LNCaP clone FGC (cell line): ENCODE measurements at regions not wholly inside any gene's neighbourhood (a gene's known extent, or its start where the extent isn't known, plus 50 kb on each side); places are given as distances from the start of the nearest gene placed in this dataset.
"Not testable (repeated sequence)": the region's sequence is repeated elsewhere in the genome, so short reads cannot be mapped to it uniquely, and the experiment has no call there.

Source experiments
- DNase-seq: peaks from one replicate; pipeline ENCODE4 v3.0.0-alpha.2; 2011; ENCODE audit warnings: low read depth
- H3K4me3 ChIP-seq: 2 replicates; pipeline ENCODE4 v1.5.1; 2011; ENCODE audit warnings: mild to moderate bottlenecking, low read depth, low read length, control low read depth
- TF ChIP-seq, protein P1 (sequence below): IDR thresholded peaks from 2 replicates; pipeline ENCODE4 v1.5.1; 2012; ENCODE audit warnings: mild to moderate bottlenecking; ENCODE audit not compliant: control insufficient read depth, insufficient read depth; ENCODE audit errors: extremely low read depth

DNA sequence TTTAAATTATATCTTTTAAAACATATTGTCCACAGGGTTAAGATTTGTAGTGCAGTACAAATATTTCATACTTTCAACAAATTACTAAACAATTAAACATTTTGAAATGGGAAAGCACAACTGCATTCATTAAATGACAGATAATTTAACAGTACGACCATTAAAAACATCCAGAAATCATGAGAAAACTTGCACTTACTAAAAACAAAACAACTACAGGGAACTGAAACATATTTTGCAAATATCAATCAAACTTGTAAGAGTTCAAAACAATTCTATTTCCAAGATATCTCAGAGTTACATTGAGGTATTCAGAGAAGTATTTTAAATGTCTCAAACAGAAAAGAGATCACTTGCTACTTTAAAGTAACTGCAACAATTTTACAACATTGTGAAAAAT is 478.5 kb upstream of the PCDH10 start:
- no peak overlapping the region for H3K4me3 ChIP-seq
- no peak for DNase-seq
- TF ChIP-seq, protein P1, sequence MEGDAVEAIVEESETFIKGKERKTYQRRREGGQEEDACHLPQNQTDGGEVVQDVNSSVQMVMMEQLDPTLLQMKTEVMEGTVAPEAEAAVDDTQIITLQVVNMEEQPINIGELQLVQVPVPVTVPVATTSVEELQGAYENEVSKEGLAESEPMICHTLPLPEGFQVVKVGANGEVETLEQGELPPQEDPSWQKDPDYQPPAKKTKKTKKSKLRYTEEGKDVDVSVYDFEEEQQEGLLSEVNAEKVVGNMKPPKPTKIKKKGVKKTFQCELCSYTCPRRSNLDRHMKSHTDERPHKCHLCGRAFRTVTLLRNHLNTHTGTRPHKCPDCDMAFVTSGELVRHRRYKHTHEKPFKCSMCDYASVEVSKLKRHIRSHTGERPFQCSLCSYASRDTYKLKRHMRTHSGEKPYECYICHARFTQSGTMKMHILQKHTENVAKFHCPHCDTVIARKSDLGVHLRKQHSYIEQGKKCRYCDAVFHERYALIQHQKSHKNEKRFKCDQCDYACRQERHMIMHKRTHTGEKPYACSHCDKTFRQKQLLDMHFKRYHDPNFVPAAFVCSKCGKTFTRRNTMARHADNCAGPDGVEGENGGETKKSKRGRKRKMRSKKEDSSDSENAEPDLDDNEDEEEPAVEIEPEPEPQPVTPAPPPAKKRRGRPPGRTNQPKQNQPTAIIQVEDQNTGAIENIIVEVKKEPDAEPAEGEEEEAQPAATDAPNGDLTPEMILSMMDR = no peak

DNA sequence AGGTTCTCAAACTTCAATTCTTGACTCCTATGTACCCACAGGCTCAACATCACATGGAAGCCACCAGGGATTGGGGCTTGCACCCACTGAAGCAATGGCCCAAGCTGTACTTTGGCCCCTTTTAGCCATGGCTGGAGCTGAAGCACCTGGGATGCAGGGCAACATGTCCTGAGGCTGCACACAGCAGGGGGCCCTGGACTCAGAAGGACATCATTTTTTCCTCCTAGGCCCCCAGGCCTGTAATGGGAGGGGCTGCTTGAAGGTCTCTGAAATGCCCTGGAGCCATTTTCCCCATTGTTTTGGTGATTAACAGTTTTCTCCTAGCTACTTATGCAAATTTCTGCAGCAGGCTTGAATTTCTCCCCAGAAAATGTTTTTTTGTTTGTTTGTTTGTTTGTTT is 465.1 kb upstream of the PCDH10 start:
- TF ChIP-seq, protein P1 = no peak
- no peak for DNase-seq

DNA sequence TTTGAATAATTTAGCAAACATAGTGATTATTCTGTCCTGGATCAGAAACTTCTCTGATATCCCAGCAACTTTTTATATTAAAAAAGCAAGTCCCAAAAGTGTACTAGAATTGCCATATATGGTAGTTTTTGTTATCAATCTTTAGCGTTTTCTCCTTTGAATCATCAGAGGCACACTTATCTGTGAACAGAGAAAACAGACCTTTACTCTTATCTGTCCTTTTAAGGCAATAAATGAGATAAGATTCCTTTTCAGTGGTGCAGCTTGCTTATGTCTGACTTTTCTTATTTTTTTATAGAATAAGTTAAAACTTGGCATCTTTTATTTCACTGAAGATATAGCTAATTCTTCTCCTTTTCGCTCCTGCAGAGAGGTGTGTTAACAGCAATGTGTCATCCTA is 458.1 kb upstream of the PCDH10 start:
- no peak for DNase-seq
- TF ChIP-seq, protein P1 = no peak
- no peak overlapping the region for H3K4me3 ChIP-seq

More for the DNA sequence above, 465.1 kb upstream of the PCDH10 start:
- H3K4me3 ChIP-seq = no peak overlapping the region

DNA sequence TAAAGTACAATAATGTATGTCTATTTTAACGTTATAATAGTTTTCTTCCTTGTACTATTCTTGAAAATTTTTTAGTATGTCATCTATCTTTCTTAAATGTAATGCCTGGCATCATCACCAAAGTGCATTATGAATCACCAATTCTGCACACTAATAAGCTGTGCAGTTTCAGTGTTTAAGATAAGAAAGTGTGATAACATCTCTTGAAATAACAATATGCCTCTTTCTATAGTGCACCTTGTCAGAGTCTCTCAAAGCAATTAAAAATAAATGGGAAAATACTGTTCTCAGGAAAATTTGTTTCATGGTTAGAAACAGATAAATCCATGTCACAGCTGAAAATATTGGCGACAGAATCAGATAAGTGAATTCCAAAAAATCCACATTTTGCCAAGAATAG is 457.4 kb upstream of the PCDH10 start:
- DNase-seq = no peak
- TF ChIP-seq, protein P1 = no peak
- H3K4me3 ChIP-seq = no peak overlapping the region

DNA sequence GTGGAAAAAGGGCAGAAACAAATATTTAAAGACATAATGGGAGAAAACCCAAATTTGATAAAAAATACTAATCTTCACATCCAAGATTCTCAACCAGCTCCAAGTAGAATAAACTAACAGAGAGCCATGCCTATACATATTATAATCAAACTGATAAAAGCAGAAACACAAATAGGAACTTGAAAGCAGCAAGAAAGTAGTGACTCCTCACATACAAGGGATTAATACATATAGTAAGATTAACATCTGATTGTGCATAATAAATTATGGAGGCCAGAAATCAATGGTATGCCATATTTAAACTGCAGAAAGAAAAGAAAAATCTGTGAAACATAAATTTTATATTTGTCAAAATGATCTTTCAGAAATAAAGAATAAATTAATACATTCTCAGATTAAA is 454.3 kb upstream of the PCDH10 start:
- no peak for DNase-seq

DNA sequence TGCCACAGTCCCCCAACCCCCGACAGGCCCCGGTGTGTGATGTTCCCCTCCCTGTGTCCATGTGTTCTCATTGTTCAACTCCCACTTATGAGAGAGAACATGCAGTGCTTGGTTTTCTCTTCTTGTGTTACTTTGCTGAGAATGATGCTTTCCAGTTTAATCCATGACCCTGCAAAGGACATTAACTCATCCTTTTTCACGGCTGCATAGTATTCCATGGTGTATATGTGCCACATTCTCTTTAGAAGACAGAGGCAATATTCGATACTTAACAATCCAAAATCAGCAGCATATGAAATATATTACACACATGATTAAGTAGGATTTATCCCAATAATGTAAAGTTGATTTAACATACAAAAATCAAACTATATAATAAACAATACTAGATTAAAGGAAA is 451.6 kb upstream of the PCDH10 start:
- not testable (repeated sequence) for H3K4me3 ChIP-seq

More for the DNA sequence above, 454.3 kb upstream of the PCDH10 start:
- TF ChIP-seq, protein P1 = no peak
- no peak overlapping the region for H3K4me3 ChIP-seq

DNA sequence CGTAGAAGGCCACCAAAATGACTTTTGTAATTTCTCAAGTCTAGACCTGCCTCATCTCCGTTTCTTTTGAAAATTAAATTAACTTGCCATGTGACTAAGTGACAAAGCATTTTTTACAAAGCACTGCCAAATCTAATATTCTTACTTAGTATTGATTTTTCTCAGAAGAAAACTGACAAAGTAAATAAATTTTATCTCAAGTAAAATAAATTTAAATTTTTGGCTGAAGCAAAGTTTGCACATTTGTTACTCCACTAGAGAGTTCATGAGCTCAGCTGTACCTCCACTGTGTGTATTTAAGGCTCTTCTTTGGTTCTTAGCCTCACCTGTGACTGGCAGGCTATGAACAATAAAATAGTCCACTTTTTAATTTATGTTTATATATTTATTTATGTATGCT is 441.1 kb upstream of the PCDH10 start:
- DNase-seq = peak; percentile 33
- no peak overlapping the region for H3K4me3 ChIP-seq
- TF ChIP-seq, protein P1 = no peak

More for the DNA sequence above, 451.6 kb upstream of the PCDH10 start:
- not testable (repeated sequence) for DNase-seq
